Kidney (tissue), 13 donors: ENCODE measurements at regions not wholly inside any gene's neighbourhood (a gene's known extent, or its start where the extent isn't known, plus 50 kb on each side); places are given as distances from the start of the nearest gene placed in this dataset.

Experiments
- DNase-seq, 5 donors: peaks; one replicate each; pipeline ENCODE4 v3.0.0-alpha.2; 2013 to 2020
- FAIRE-seq: peaks from 2 replicates; lab custom pipeline; 2012; peaks lifted over from hg19 to GRCh38; lab: Jason Lieb, UNC
- H3K27ac ChIP-seq, 2 donors: one replicate each; pipeline ENCODE4 v1.7.0; 2013; ENCODE audit warnings: low read depth in 2 of 2, low read length in 2 of 2, inconsistent platforms in 1 of 2
- H3K27me3 ChIP-seq: one replicate; pipeline ENCODE4 v1.7.1; 2013; ENCODE audit warnings: low read length, inconsistent platforms; ENCODE audit not compliant: control insufficient read depth, insufficient read depth
- H3K36me3 ChIP-seq, 3 donors: one replicate each; pipeline versions ENCODE4 v1.7.0 to v1.7.1; 2013; ENCODE audit warnings: low read length in 3 of 3, control low read depth in 1 of 3, inconsistent platforms in 1 of 3; ENCODE audit not compliant: insufficient read depth in 3 of 3, control insufficient read depth in 2 of 3
- H3K4me1 ChIP-seq, 3 donors: one replicate each; pipeline versions ENCODE4 v1.7.0 to v1.7.1; 2013; ENCODE audit warnings: low read length in 3 of 3, inconsistent platforms in 1 of 3, low read depth in 1 of 3; ENCODE audit not compliant: control insufficient read depth in 2 of 3, insufficient read depth in 2 of 3
- H3K4me3 ChIP-seq, 3 donors: one replicate each; pipeline versions ENCODE4 v1.7.0 to v1.8.1; 2013; ENCODE audit warnings: low read length in 3 of 3, control low read depth in 1 of 3, inconsistent platforms in 1 of 3
- H3K9ac ChIP-seq, 3 donors: one replicate each; pipeline versions ENCODE4 v1.7.0 to v1.7.1; 2013; ENCODE audit warnings: low read length in 3 of 3, control low read depth in 1 of 3, inconsistent platforms in 1 of 3
- H3K9me3 ChIP-seq, 3 donors: one replicate each; pipeline versions ENCODE4 v1.7.0 to v1.7.1; 2013; ENCODE audit warnings: low read length in 3 of 3, control low read depth in 1 of 3, inconsistent platforms in 1 of 3; ENCODE audit not compliant: control insufficient read depth in 2 of 3, insufficient read depth in 1 of 3
- CTCF ChIP-seq: IDR thresholded peaks from 3 replicates; pipeline ENCODE4 v1.5.1; 2012; ENCODE audit warnings: mild to moderate bottlenecking, moderate library complexity, borderline replicate concordance; ENCODE audit not compliant: insufficient read depth; ENCODE audit errors: extremely low read depth
- intact Hi-C: fragments of 100-400 bp; cut with DNase I; formaldehyde crosslinking; loops from one replicate; pipeline ENCODE4 v1.11.1; 2022
- donor health status: control.
- donor health status: control.
- donor health status: control.
- donor health status: control.
- donor health status: control.
- donor health status: DM: yes; HTN: yes; CAD: no.
- donor health status: Normal renal cell carcinoma (clear cell type).

- Histone ChIP-seq H3K4me1 (no peaks in the 10 kb centered on the region), H3K27me3 (no peaks in the 10 kb centered on the region), H3K9ac (no peak overlapping the region), H3K36me3 (no peaks in the 10 kb centered on the region), H3K9me3 (no peaks in the 10 kb centered on the region), H3K4me3 (no peak overlapping the region), H3K27ac (no peak overlapping the region)
- intact Hi-C loops = loop anchor here (10.0 kb wide), 1 partner anchor 345 kb away; no protein-coding TSS in a partner anchor
- no peak for DNase-seq
- no peak for FAIRE-seq
- no peak for TF ChIP-seq CTCF
Measured at GRCh38 chr3:158909870-158910269, 108.0 kb downstream of the MFSD1 start.

- intact Hi-C loops = loop anchor here (10.0 kb wide), 1 partner anchor 343 kb away; no protein-coding TSS in a partner anchor
- Histone ChIP-seq H3K27ac (no peak overlapping the region), H3K36me3 (no peaks in the 10 kb centered on the region), H3K9me3 (no peaks in the 10 kb centered on the region), H3K9ac (no peak overlapping the region), H3K4me3 (no peak overlapping the region), H3K27me3 (no peaks in the 10 kb centered on the region), H3K4me1 (no peaks in the 10 kb centered on the region)
- DNase-seq (no peak), FAIRE-seq (no peak)
- no peak for TF ChIP-seq CTCF
Measured at GRCh38 chr3:158911586-158911985, 109.7 kb downstream of the MFSD1 start.

- DNase-seq = no peak
- Histone ChIP-seq H3K27me3 (no peaks in the 10 kb centered on the region), H3K9ac (no peak overlapping the region), H3K36me3 (no peaks in the 10 kb centered on the region), H3K27ac (no peak overlapping the region), H3K4me3 (no peak overlapping the region), H3K9me3 (no peaks in the 10 kb centered on the region), H3K4me1 (no peaks in the 10 kb centered on the region)
- no peak for TF ChIP-seq CTCF
- intact Hi-C loops = loop anchor here (10.0 kb wide), 1 partner anchor 343 kb away; no protein-coding TSS in a partner anchor
- FAIRE-seq = no peak
Measured at GRCh38 chr3:158912188-158912587, 110.3 kb downstream of the MFSD1 start.

- Histone ChIP-seq H3K27ac (no peak overlapping the region), H3K9ac (no peak overlapping the region), H3K36me3 (no peaks in the 10 kb centered on the region), H3K27me3 (no peaks in the 10 kb centered on the region), H3K9me3 (no peaks in the 10 kb centered on the region), H3K4me3 (no peak overlapping the region), H3K4me1 (no peaks in the 10 kb centered on the region)
- intact Hi-C loops = loop anchor here (10.0 kb wide), 1 partner anchor 342 kb away; no protein-coding TSS in a partner anchor
- no peak for TF ChIP-seq CTCF
- no peak for FAIRE-seq
- DNase-seq = no peak
Measured at GRCh38 chr3:158912621-158913020, 110.8 kb downstream of the MFSD1 start.
